Neuronal stem cell (in vitro differentiated cells): ENCODE measurements at regions not wholly inside any gene's neighbourhood (a gene's known extent, or its start where the extent isn't known, plus 50 kb on each side); places are given as distances from the start of the nearest gene placed in this dataset.
"Not testable (repeated sequence)": the region's sequence is repeated elsewhere in the genome, so short reads cannot be mapped to it uniquely, and the experiment has no call there.

Source experiments
- DNase-seq: peaks from one replicate; pipeline ENCODE4 v3.0.0-alpha.2; 2013; ENCODE audit warnings: low spot score
- H2AFZ ChIP-seq: one replicate; pipeline ENCODE4 v1.6.1; 2013; ENCODE audit warnings: mild to moderate bottlenecking, low read length, inconsistent platforms
- H2AK5ac ChIP-seq: 2 replicates; pipeline ENCODE4 v1.6.1; 2013; ENCODE audit warnings: low read depth, mild to moderate bottlenecking, inconsistent platforms, low read length, moderate library complexity, mixed read lengths
- H2BK120ac ChIP-seq: 2 replicates; pipeline ENCODE4 v1.6.1; 2013; ENCODE audit warnings: low read depth, mild to moderate bottlenecking, inconsistent platforms, low read length, moderate library complexity, mixed read lengths
- H2BK12ac ChIP-seq: one replicate; pipeline ENCODE4 v1.6.1; 2013; ENCODE audit warnings: low read length, inconsistent platforms
- H2BK15ac ChIP-seq: 2 replicates; pipeline ENCODE4 v1.6.1; 2013; ENCODE audit warnings: mild to moderate bottlenecking, low read length, inconsistent platforms, mixed read lengths
- H2BK5ac ChIP-seq: one replicate; pipeline ENCODE4 v1.6.1; 2013; ENCODE audit warnings: inconsistent platforms, mild to moderate bottlenecking, low read length, moderate library complexity
- H3K14ac ChIP-seq: one replicate; pipeline ENCODE4 v1.6.1; 2013; ENCODE audit warnings: low read length, inconsistent platforms
- H3K18ac ChIP-seq: 2 replicates; pipeline ENCODE4 v1.6.1; 2013; ENCODE audit warnings: low read length, inconsistent platforms
- H3K23ac ChIP-seq: 2 replicates; pipeline ENCODE4 v1.6.1; 2013; ENCODE audit warnings: low read depth, mild to moderate bottlenecking, mixed read lengths, low read length, inconsistent platforms; ENCODE audit not compliant: poor library complexity
- H3K27ac ChIP-seq: replicated peaks from 3 replicates; pipeline ENCODE4 v1.5.1; 2013; ENCODE audit warnings: low read length, inconsistent platforms
- H3K27me3 ChIP-seq, 3 experiments: 2 replicates each; pipeline ENCODE4 v1.6.1; 2013; ENCODE audit warnings: low read length in 3 of 3, mild to moderate bottlenecking in 2 of 3, inconsistent platforms in 1 of 3, low read depth in 1 of 3, mixed read lengths in 1 of 3, moderate library complexity in 1 of 3; ENCODE audit not compliant: control insufficient read depth in 3 of 3, insufficient read depth in 3 of 3
- H3K36me3 ChIP-seq, 2 donors: replicated peaks in 1 of 2; 2 replicates each; pipeline ENCODE4 v1.6.1; 2013; ENCODE audit warnings: low read length in 2 of 2; ENCODE audit not compliant: control insufficient read depth in 2 of 2, insufficient read depth in 2 of 2
- H3K4ac ChIP-seq: 2 replicates; pipeline ENCODE4 v1.6.1; 2013; ENCODE audit warnings: inconsistent platforms, mild to moderate bottlenecking, low read length, moderate library complexity
- H3K4me1 ChIP-seq, 2 donors: 1 replicate in 1 of 2; 2 replicates in 1 of 2; pipeline ENCODE4 v1.6.1; 2013; ENCODE audit warnings: low read length in 2 of 2, low read depth in 1 of 2; ENCODE audit not compliant: control insufficient read depth in 2 of 2, insufficient read depth in 1 of 2
- H3K4me2 ChIP-seq: one replicate; pipeline ENCODE4 v1.6.1; 2013; ENCODE audit warnings: mild to moderate bottlenecking, low read length, inconsistent platforms; ENCODE audit not compliant: insufficient read depth, poor library complexity, severe bottlenecking
- H3K4me3 ChIP-seq, 2 donors: 2 replicates each; pipeline ENCODE4 v1.5.1; 2013; ENCODE audit warnings: low read length in 2 of 2, mild to moderate bottlenecking in 2 of 2, inconsistent platforms in 1 of 2, moderate library complexity in 1 of 2
- H3K79me1 ChIP-seq: one replicate; pipeline ENCODE4 v1.6.1; 2013; ENCODE audit warnings: low read depth, mild to moderate bottlenecking, inconsistent platforms, low read length, moderate library complexity
- H3K9ac ChIP-seq: one replicate; pipeline ENCODE4 v1.6.1; 2013; ENCODE audit warnings: mild to moderate bottlenecking, low read depth, low read length, inconsistent platforms; ENCODE audit not compliant: poor library complexity
- H3K9me3 ChIP-seq, 2 donors: replicated peaks in 1 of 2; 2 replicates each; pipeline versions ENCODE3 to v1.6.1; 2013; ENCODE audit warnings: low read length in 2 of 2, mild to moderate bottlenecking in 2 of 2, inconsistent platforms in 1 of 2, low read depth in 1 of 2, mixed read lengths in 1 of 2, moderate library complexity in 1 of 2; ENCODE audit not compliant: control insufficient read depth in 2 of 2, insufficient read depth in 1 of 2
- H4K8ac ChIP-seq: one replicate; pipeline ENCODE4 v1.6.1; 2013; ENCODE audit warnings: low read depth, mild to moderate bottlenecking, inconsistent platforms, low read length, moderate library complexity
- H4K91ac ChIP-seq: one replicate; pipeline ENCODE4 v1.6.1; 2013; ENCODE audit warnings: low read length, low read depth, mild to moderate bottlenecking, inconsistent platforms; ENCODE audit not compliant: poor library complexity
- WGBS, 2 donors: extraction: QIAGEN DNeasy Blood & Tissue Kit; methylation state at CpG; one replicate each; pipeline ENCODE4 v1.1.7; 2013; ENCODE audit warnings: missing lambda C conversion rate in 2 of 2, mixed read lengths in 1 of 2; ENCODE audit not compliant: insufficient read length in 2 of 2, insufficient replicate concordance in 1 of 2; ENCODE audit errors: extremely low coverage in 2 of 2; 5-methylcytosine and 5-hydroxymethylcytosine counted together

GRCh38 chr13:23107665-23108064 lies 73.1 kb upstream of the SGCG start:
- Histone ChIP-seq H3K9me3 (no peaks in the 10 kb centered on the region), H2BK5ac (no peak overlapping the region), H4K91ac (no peak overlapping the region), H3K4me2 (no peak overlapping the region), H2BK12ac (no peak overlapping the region), H3K9ac (no peak overlapping the region), H2BK120ac (no peak overlapping the region), H3K18ac (no peak overlapping the region), H2AK5ac (no peak overlapping the region), H3K23ac (no peak overlapping the region), H4K8ac (no peak overlapping the region), H3K79me1 (no peaks in the 10 kb centered on the region), H3K36me3 (no peaks in the 10 kb centered on the region), H3K14ac (no peak overlapping the region), H3K4me1 (no peaks in the 10 kb centered on the region), H2AFZ (no peak overlapping the region), H3K4ac (no peak overlapping the region), H3K4me3 (no peak overlapping the region), H2BK15ac (no peak overlapping the region), H3K27me3 (no peaks in the 10 kb centered on the region), H3K27ac (no peak overlapping the region)
- WGBS, 2 donors, result no CpG with 5 or more reads among the region's 7 CpGs
- no peak for DNase-seq

GRCh38 chr13:23119131-23119530 lies 61.6 kb upstream of the SGCG start:
- no peak overlapping the region for H2BK5ac ChIP-seq
- no peak overlapping the region for H3K4me2 ChIP-seq
- no peak overlapping the region for H2AFZ ChIP-seq
- H4K91ac ChIP-seq, result no peak overlapping the region
- no peak overlapping the region for H4K8ac ChIP-seq
- no peaks in the 10 kb centered on the region for H3K9me3 ChIP-seq
- H2BK12ac ChIP-seq, result no peak overlapping the region
- H3K4ac ChIP-seq, result no peak overlapping the region
- H3K9ac ChIP-seq, result no peak overlapping the region
- no peaks in the 10 kb centered on the region for H3K4me1 ChIP-seq
- no peaks in the 10 kb centered on the region for H3K36me3 ChIP-seq
- H3K18ac ChIP-seq, result no peak overlapping the region
- H3K14ac ChIP-seq, result no peak overlapping the region
- no peak overlapping the region for H3K27ac ChIP-seq
- H3K4me3 ChIP-seq, result no peak overlapping the region
- H3K27me3 ChIP-seq, result no peaks in the 10 kb centered on the region
- no peak overlapping the region for H2BK15ac ChIP-seq
- no peak overlapping the region for H2BK120ac ChIP-seq
- no peaks in the 10 kb centered on the region for H3K79me1 ChIP-seq
- DNase-seq, result no peak
- no CpG with 5 or more reads among the region's 3 CpGs for WGBS, 2 donors
- H2AK5ac ChIP-seq, result no peak overlapping the region
- no peak overlapping the region for H3K23ac ChIP-seq

GRCh38 chr13:23127540-23127939 lies 53.2 kb upstream of the SGCG start:
- H3K9me3 ChIP-seq, H3K4me2 ChIP-seq, H2AFZ ChIP-seq, H3K4ac ChIP-seq, H3K23ac ChIP-seq, H2BK120ac ChIP-seq, H2BK15ac ChIP-seq, H4K91ac ChIP-seq, H3K27ac ChIP-seq, H2BK5ac ChIP-seq, DNase-seq, H3K4me1 ChIP-seq, H2AK5ac ChIP-seq, H3K14ac ChIP-seq, H3K4me3 ChIP-seq, H3K36me3 ChIP-seq, H3K18ac ChIP-seq, H3K79me1 ChIP-seq, H4K8ac ChIP-seq, H2BK12ac ChIP-seq, H3K9ac ChIP-seq, H3K27me3 ChIP-seq: not testable (repeated sequence)
- no CpG with 5 or more reads among the region's 26 CpGs for WGBS, 2 donors

- Histone ChIP-seq H2BK5ac (no peak overlapping the region), H3K9ac (no peak overlapping the region), H3K27ac (no peak overlapping the region), H2BK12ac (no peak overlapping the region), H3K79me1 (no peaks in the 10 kb centered on the region), H2AK5ac (no peak overlapping the region), H3K18ac (no peak overlapping the region), H3K4me2 (no peak overlapping the region), H3K36me3 (no peaks in the 10 kb centered on the region), H4K91ac (no peak overlapping the region), H3K27me3 (no peaks in the 10 kb centered on the region), H3K9me3 (no peaks in the 10 kb centered on the region), H2BK120ac (no peak overlapping the region), H3K23ac (no peak overlapping the region), H3K4ac (no peak overlapping the region), H2BK15ac (no peak overlapping the region), H4K8ac (no peak overlapping the region), H2AFZ (no peak overlapping the region), H3K4me1 (no peaks in the 10 kb centered on the region), H3K14ac (no peak overlapping the region), H3K4me3 (no peak overlapping the region)
- WGBS, 2 donors, result no CpG with 5 or more reads among the region's 3 CpGs
- no peak for DNase-seq
Measured at GRCh38 chr13:23129331-23129730, 51.4 kb upstream of the SGCG start.
